Sigmoid colon (tissue), 6 donors: ENCODE measurements at regions not wholly inside any gene's neighbourhood (a gene's known extent, or its start where the extent isn't known, plus 50 kb on each side); places are given as distances from the start of the nearest gene placed in this dataset.
"Not testable (repeated sequence)": the region's sequence is repeated elsewhere in the genome, so short reads cannot be mapped to it uniquely, and the experiment has no call there.

Experiments used
- DNase-seq: peaks from one replicate; pipeline ENCODE4 v3.0.0-alpha.2; 2019
- H3K27ac ChIP-seq, 4 donors: fragments of 200-600 bp; sonication (generic); one replicate each; pipeline ENCODE4 v1.5.1; 2016 to 2019; ENCODE audit warnings: mild to moderate bottlenecking in 1 of 4
- H3K27me3 ChIP-seq, 3 donors: fragments of 200-600 bp; sonication (generic); one replicate each; pipeline ENCODE4 v1.5.1; 2019; ENCODE audit warnings: mild to moderate bottlenecking in 1 of 3
- H3K36me3 ChIP-seq, 4 donors: fragments of 200-600 bp; sonication (generic); one replicate each; pipeline ENCODE4 v1.5.1; 2016 to 2019
- H3K4me1 ChIP-seq, 4 donors: fragments of 200-600 bp; sonication (generic); one replicate each; pipeline ENCODE4 v1.5.1; 2017 to 2019
- H3K4me3 ChIP-seq, 4 donors: fragments of 200-600 bp; sonication (generic); one replicate each; pipeline ENCODE4 v1.5.1; 2017 to 2019; ENCODE audit warnings: mild to moderate bottlenecking in 2 of 4, moderate library complexity in 1 of 4
- H3K9me3 ChIP-seq, 4 donors: fragments of 200-600 bp in 3 of 4; sonication (generic) in 3 of 4; one replicate each; pipeline versions ENCODE4 v1.5.1 to v1.6.1; 2013 to 2019
- EP300 ChIP-seq, 4 donors: sonication (generic); formaldehyde crosslinking; IDR thresholded peaks; one replicate each; pipeline ENCODE4 v1.6.1; 2017; ENCODE audit warnings: antibody characterized with exemption in 4 of 4
- POLR2A ChIP-seq, 2 donors: fragments of 450-650 bp; IDR thresholded peaks; one replicate each; pipeline ENCODE4 v1.6.1; 2016; ENCODE audit warnings: antibody characterized with exemption in 2 of 2, mild to moderate bottlenecking in 2 of 2, moderate library complexity in 2 of 2
- POLR2AphosphoS5 ChIP-seq, 4 donors: sonication (generic); formaldehyde crosslinking; IDR thresholded peaks; one replicate each; pipeline ENCODE4 v1.6.1; 2017; ENCODE audit warnings: antibody characterized with exemption in 4 of 4
- WGBS, 2 donors: extraction: QIAGEN DNeasy Blood & Tissue Kit; methylation state at CpG; one replicate each; pipeline ENCODE4 v1.1.7; 2013; 5-methylcytosine and 5-hydroxymethylcytosine counted together
- intact Hi-C: fragments of 100-400 bp; cut with DNase I; formaldehyde crosslinking; loops from one replicate; pipeline ENCODE4 v1.15.1; 2023
- TF ChIP-seq, protein P1 (sequence below), 4 experiments: fragments of 450-650 bp in 3 of 4; fragments of 200-600 bp in 1 of 4; IDR thresholded peaks; one replicate each; pipeline ENCODE4 v1.5.1; 2016 to 2019; ENCODE audit warnings: antibody characterized with exemption in 4 of 4, mild to moderate bottlenecking in 3 of 4, moderate library complexity in 2 of 4
- donor health status: healthy with polysubstance abuse.
- donor health status: healthy.

DNA sequence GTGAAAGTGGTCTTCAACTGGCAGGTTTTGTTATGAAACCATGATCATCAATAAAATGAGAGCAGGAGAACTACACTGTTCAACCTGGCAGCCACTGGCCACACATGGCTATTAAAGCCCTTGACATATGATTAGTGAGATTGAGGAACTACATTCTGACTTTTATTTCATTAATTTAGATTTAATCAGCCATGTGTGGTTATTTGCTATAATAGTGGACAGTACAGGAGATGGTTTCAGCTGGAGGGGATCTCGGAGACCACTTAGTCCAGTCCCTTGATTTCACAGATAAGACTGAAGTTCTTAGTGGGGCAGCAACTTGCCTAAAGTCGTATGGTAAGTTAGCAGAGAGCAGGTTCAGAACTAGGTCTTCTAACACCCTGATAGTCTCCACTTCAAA is 111.7 kb upstream of the BMPER start:
- Histone ChIP-seq H3K36me3 (no peaks in the 10 kb centered on the region), H3K4me1 (no peaks in the 10 kb centered on the region), H3K27ac (no peak overlapping the region), H3K27me3 (no peaks in the 10 kb centered on the region), H3K9me3 (no peaks in the 10 kb centered on the region), H3K4me3 (no peak overlapping the region)
- intact Hi-C loops, result no loop called here
- no peak for TF ChIP-seq POLR2A (IDR thresholded peaks at IDR 0.05)
- TF ChIP-seq POLR2AphosphoS5 (IDR thresholded peaks at IDR 0.05), result no peak
- TF ChIP-seq, protein P1, sequence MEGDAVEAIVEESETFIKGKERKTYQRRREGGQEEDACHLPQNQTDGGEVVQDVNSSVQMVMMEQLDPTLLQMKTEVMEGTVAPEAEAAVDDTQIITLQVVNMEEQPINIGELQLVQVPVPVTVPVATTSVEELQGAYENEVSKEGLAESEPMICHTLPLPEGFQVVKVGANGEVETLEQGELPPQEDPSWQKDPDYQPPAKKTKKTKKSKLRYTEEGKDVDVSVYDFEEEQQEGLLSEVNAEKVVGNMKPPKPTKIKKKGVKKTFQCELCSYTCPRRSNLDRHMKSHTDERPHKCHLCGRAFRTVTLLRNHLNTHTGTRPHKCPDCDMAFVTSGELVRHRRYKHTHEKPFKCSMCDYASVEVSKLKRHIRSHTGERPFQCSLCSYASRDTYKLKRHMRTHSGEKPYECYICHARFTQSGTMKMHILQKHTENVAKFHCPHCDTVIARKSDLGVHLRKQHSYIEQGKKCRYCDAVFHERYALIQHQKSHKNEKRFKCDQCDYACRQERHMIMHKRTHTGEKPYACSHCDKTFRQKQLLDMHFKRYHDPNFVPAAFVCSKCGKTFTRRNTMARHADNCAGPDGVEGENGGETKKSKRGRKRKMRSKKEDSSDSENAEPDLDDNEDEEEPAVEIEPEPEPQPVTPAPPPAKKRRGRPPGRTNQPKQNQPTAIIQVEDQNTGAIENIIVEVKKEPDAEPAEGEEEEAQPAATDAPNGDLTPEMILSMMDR (IDR thresholded peaks at IDR 0.05), result no peak
- TF ChIP-seq EP300 (IDR thresholded peaks at IDR 0.05), result no peak
- DNase-seq, result no peak
- WGBS, 2 donors, result 86% methylated on average over 2 of the region's 2 CpGs

DNA sequence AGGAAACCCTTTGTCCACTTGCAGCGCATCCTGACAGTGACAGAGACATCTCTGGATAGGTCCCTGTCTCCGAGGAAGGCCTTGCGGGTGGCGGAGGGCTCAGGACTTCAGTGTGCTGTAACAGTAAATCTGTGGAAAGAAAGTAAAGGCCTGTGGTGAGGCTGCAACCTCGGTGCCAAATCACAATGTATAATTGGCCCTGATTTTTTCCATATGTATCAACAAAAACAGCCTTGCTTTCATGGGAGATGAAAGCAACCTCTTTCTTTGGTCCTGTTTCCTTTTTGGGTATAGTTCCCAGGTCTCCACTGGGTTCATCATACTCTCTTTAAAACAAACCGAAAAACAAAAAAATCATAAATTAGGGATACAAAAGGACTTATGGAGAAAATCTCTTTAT is 110.9 kb upstream of the BMPER start:
- H3K4me3 ChIP-seq, result no peak overlapping the region
- no peaks in the 10 kb centered on the region for H3K27me3 ChIP-seq
- no peaks in the 10 kb centered on the region for H3K9me3 ChIP-seq
- no peaks in the 10 kb centered on the region for H3K4me1 ChIP-seq
- intact Hi-C loops, result no loop called here
- H3K36me3 ChIP-seq, result no peaks in the 10 kb centered on the region
- 88 to 94% methylated on average over 6 of the region's 6 CpGs for WGBS, 2 donors
- no peak for TF ChIP-seq EP300 (IDR thresholded peaks at IDR 0.05)
- TF ChIP-seq, protein P1 (IDR thresholded peaks at IDR 0.05), result no peak
- no peak for TF ChIP-seq POLR2AphosphoS5 (IDR thresholded peaks at IDR 0.05)
- no peak for TF ChIP-seq POLR2A (IDR thresholded peaks at IDR 0.05)
- H3K27ac ChIP-seq, result no peak overlapping the region
- no peak for DNase-seq

DNA sequence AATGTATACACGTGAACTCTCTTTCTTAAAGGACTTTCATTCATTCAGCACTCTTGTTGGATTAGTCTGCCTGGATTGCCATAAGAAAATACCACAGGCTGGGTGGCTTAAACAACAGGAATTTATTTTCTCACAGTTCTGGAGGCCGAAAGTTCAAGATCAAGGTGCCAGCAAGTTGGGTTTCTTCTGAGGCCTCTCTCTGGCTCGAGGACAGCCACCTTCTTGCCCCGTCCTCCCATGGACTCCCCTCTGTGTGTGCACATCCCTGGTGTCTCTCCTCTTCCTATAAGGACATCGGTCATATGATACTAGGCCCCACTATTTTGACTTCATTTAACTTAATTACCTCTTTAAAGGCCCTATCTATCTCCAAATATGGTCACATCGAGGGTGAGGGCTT is 110.4 kb upstream of the BMPER start:
- no peak for DNase-seq
- no peaks in the 10 kb centered on the region for H3K27me3 ChIP-seq
- intact Hi-C loops, result no loop called here
- TF ChIP-seq POLR2AphosphoS5 (IDR thresholded peaks at IDR 0.05) (no peak), POLR2A (IDR thresholded peaks at IDR 0.05) (no peak), EP300 (IDR thresholded peaks at IDR 0.05) (no peak)
- TF ChIP-seq, protein P1 (IDR thresholded peaks at IDR 0.05), result no peak
- no peaks in the 10 kb centered on the region for H3K9me3 ChIP-seq
- H3K4me1 ChIP-seq, result no peaks in the 10 kb centered on the region
- no peak overlapping the region for H3K4me3 ChIP-seq
- H3K27ac ChIP-seq, result no peak overlapping the region
- WGBS, 2 donors, result 92% methylated on average over 6 of the region's 6 CpGs
- H3K36me3 ChIP-seq, result no peaks in the 10 kb centered on the region

DNA sequence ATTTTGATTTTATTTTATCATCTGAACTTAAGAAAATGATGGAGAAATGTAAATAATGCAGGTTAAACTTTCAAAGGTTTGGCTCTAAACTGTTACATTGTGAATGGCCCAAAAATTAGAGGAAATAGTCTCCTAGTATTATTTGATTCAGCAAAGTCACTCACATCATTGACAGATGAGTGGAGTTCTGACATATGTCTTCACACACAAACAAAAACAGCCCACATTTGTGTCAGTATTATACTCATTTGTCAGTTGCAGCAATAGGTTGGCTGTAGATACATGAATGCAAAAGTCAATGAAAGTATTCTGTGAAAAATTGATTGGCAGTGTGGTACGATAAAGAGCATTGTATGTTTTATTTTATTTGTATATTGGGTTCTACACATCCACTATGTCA is 108.8 kb upstream of the BMPER start:
- no peaks in the 10 kb centered on the region for H3K36me3 ChIP-seq
- intact Hi-C loops, result no loop called here
- no peak for DNase-seq
- no peak overlapping the region for H3K27ac ChIP-seq
- TF ChIP-seq, protein P1 (IDR thresholded peaks at IDR 0.05), result no peak
- no peak for TF ChIP-seq POLR2AphosphoS5 (IDR thresholded peaks at IDR 0.05)
- no peak for TF ChIP-seq POLR2A (IDR thresholded peaks at IDR 0.05)
- no peak for TF ChIP-seq EP300 (IDR thresholded peaks at IDR 0.05)
- WGBS, 2 donors, result 96 to 98% methylated on average over 1 of the region's 1 CpG
- H3K4me1 ChIP-seq, result no peaks in the 10 kb centered on the region
- H3K9me3 ChIP-seq, result no peaks in the 10 kb centered on the region
- H3K4me3 ChIP-seq, result no peak overlapping the region
- no peaks in the 10 kb centered on the region for H3K27me3 ChIP-seq

DNA sequence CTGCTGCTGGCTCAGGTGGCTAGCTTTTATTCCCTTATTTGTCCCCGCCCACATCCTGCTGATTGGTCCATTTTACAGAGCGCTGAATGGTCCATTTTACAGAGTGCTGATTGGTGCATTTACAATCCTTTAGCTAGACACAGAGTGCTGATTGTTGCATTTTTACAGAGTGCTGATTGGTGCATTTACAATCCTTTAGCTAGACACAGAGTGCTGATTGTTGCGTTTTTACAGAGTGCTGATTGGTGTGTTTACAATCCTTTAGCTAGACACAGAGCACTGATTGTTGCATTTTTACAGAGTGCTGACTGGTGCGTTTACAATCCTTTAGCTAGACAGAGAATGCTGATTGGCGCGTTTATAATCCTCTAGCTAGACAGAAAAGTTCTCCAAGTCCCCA is 107.8 kb upstream of the BMPER start:
- H3K27ac ChIP-seq, DNase-seq, H3K9me3 ChIP-seq, H3K4me1 ChIP-seq, H3K4me3 ChIP-seq, H3K36me3 ChIP-seq, intact Hi-C loops, H3K27me3 ChIP-seq: not testable (repeated sequence)
- 92 to 93% methylated on average over 6 of the region's 6 CpGs for WGBS, 2 donors
